ENCODE measurements at regions not wholly inside any gene's neighbourhood (a gene's known extent, or its start where the extent isn't known, plus 50 kb on each side); places are given as distances from the start of the nearest gene placed in this dataset.

GRCh38 chr10:3858051-3858845 lies 73.2 kb upstream of the KLF6 start:
- no peak for DNase-seq (ENCODE audit: low spot score)

- no peak for DNase-seq (ENCODE audit: low spot score)
Observed at GRCh38 chr10:3857318-3857717, 72.3 kb upstream of the KLF6 start.

- DNase-seq (ENCODE audit: low spot score), result no peak
Observed at GRCh38 chr10:3856593-3856992, 71.6 kb upstream of the KLF6 start.

GRCh38 chr10:3853547-3854303 lies 68.7 kb upstream of the KLF6 start:
- peak; percentile 79 for DNase-seq (ENCODE audit: low spot score)

- DNase-seq (ENCODE audit: low spot score), result no peak
Observed at GRCh38 chr10:3853016-3853415, 68.0 kb upstream of the KLF6 start.

- peak; percentile 96 for DNase-seq (ENCODE audit: low spot score)
Observed at GRCh38 chr10:3852147-3852904, 67.3 kb upstream of the KLF6 start.

- peak; percentile 57 for DNase-seq (ENCODE audit: low spot score)
Observed at GRCh38 chr10:3850999-3851937, 66.3 kb upstream of the KLF6 start.

- DNase-seq (ENCODE audit: low spot score), result no peak
Observed at GRCh38 chr10:3848775-3849635, 64.0 kb upstream of the KLF6 start.

GRCh38 chr10:3848005-3848774 lies 63.2 kb upstream of the KLF6 start:
- DNase-seq (ENCODE audit: low spot score), result no peak

- DNase-seq (ENCODE audit: low spot score), result no peak
Observed at GRCh38 chr10:3846736-3847135, 61.7 kb upstream of the KLF6 start.

- no peak for DNase-seq (ENCODE audit: low spot score)
Observed at GRCh38 chr10:3844491-3845025, 59.5 kb upstream of the KLF6 start.

GRCh38 chr10:3838460-3839437 lies 53.7 kb upstream of the KLF6 start:
- DNase-seq (ENCODE audit: low spot score), result no peak

- DNase-seq (ENCODE audit: low spot score), result no peak
Observed at GRCh38 chr10:3837647-3838459, 52.8 kb upstream of the KLF6 start.

- no peak for DNase-seq (ENCODE audit: low spot score)
Observed at GRCh38 chr10:3836222-3836820, 51.3 kb upstream of the KLF6 start.

- no peak for DNase-seq (ENCODE audit: low spot score)
Observed at GRCh38 chr10:3835770-3836169, 50.8 kb upstream of the KLF6 start.

GRCh38 chr10:3834947-3835346 lies 49.9 kb upstream of the KLF6 start:
- no peak for DNase-seq (ENCODE audit: low spot score)

Measured in umbilical cord (tissue), 1 donor.